GM10266 (cell line): ENCODE measurements at regions not wholly inside any gene's neighbourhood (a gene's known extent, or its start where the extent isn't known, plus 50 kb on each side); places are given as distances from the start of the nearest gene placed in this dataset.

Experiments
- DNase-seq: peaks from one replicate; pipeline ENCODE4 v3.0.0; 2012; ENCODE audit errors: extremely low spot score
- TF ChIP-seq, protein P1 (sequence below): IDR thresholded peaks from 2 replicates; pipeline ENCODE4 v1.5.1; 2012; ENCODE audit warnings: mild to moderate bottlenecking, low read depth; ENCODE audit not compliant: control insufficient read depth, insufficient read depth; ENCODE audit errors: missing control alignments

DNA sequence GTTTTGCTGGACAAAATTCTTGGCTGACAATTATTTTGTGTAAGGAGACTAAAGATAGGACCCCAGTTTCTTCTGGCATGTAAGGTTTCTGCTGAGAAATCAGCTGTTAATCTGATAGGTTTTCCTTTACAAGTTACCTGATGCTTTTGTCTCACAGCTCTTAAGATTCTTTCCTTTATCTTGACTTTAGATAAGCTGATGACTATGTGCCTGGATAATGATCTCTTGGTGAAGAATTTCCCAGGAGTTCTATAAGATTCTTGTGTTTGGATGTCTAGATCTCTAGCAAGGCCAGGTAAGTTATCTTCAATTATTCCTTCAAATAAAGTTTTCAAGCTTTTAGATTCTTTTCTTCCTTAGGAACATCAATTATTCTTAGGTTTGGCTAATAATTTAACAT lies 534.8 kb upstream of the LRRTM4 start:
- TF ChIP-seq, protein P1, sequence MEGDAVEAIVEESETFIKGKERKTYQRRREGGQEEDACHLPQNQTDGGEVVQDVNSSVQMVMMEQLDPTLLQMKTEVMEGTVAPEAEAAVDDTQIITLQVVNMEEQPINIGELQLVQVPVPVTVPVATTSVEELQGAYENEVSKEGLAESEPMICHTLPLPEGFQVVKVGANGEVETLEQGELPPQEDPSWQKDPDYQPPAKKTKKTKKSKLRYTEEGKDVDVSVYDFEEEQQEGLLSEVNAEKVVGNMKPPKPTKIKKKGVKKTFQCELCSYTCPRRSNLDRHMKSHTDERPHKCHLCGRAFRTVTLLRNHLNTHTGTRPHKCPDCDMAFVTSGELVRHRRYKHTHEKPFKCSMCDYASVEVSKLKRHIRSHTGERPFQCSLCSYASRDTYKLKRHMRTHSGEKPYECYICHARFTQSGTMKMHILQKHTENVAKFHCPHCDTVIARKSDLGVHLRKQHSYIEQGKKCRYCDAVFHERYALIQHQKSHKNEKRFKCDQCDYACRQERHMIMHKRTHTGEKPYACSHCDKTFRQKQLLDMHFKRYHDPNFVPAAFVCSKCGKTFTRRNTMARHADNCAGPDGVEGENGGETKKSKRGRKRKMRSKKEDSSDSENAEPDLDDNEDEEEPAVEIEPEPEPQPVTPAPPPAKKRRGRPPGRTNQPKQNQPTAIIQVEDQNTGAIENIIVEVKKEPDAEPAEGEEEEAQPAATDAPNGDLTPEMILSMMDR = no peak

GRCh38 chr2:78061301-78061700 lies 539.1 kb upstream of the LRRTM4 start:
- DNase-seq = no peak
- TF ChIP-seq, protein P1 = no peak

More for the DNA sequence above, 534.8 kb upstream of the LRRTM4 start:
- DNase-seq = no peak

DNA sequence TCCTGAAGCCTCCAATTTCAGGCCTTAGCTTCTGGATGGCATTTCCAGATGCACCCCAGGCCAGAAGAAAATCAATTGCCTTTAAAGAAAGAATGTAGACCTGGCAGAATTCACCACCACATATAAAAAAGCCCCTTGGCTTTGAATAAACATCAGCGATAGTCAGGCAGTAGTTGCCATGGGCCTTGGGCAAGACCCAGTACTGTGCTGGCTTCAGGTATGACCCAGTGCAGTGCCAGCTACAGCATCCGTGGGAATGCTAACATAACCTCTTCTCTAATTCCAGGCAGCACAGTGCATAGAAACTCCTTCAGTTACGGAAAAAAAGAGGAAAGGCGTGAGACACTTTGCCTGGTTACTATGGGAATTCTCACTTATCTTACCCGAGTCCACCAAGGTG lies 539.6 kb upstream of the LRRTM4 start:
- no peak for DNase-seq
- TF ChIP-seq, protein P1 = no peak

DNA sequence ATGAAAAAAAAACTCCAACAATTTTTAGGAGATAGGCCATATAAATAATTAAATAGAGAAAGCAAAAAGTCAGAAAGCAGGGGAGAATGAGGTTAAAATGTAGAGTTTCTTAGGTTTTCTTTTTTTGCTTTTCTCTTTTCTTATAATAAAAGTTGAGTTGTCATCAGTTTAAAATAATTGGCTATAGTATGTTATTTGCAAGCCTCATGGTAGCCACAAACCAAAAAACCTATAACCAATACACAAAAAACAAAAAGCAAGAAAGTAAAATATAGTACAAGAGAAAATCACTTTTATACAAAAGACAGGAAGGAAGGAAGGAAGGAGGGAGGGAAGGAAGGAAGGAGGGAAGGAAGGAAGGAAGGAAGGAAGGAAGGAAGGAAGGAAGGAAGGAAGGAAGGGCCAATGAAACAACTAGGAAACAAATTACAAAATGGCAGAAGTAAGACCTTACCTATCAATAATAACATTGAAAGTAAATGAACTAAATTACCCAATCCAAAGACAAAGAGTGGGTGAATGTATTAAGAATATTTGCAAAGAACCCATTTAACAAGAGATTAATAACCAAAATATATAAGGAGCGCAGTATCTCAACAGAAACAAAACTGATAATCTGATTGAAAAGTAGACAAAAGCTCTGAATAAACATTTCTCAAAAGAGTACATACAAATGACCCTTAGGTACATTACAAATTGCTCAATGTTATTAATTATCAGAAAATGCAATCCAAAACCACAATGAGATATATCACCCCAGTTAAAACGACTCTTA lies 541.3 kb upstream of the LRRTM4 start:
- DNase-seq = no peak

DNA sequence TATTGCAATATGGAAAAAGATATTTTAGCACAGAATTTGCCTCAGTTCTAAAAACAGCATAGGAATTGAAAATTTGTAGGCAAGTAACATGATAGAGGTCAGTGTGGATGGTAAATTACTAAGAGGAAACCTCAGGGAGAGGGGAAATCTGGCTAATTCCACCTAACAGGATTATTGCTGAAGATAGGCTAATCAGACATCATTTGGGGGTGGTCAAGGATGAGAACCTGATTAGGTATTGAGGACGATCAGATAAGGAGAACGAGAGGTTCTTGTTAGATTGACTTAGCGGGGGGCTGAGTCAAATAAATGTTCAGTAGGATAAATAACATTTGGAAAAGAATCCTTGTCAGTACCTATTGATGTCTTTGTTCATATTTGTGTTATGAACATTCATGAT lies 543.2 kb upstream of the LRRTM4 start:
- TF ChIP-seq, protein P1 = no peak
- DNase-seq = no peak

More for the DNA sequence above, 541.3 kb upstream of the LRRTM4 start:
- TF ChIP-seq, protein P1 = no peak

- no peak for DNase-seq
- TF ChIP-seq, protein P1 = no peak
These were observed 546.6 kb upstream of the LRRTM4 start for GRCh38 chr2:78068808-78069207.

DNA sequence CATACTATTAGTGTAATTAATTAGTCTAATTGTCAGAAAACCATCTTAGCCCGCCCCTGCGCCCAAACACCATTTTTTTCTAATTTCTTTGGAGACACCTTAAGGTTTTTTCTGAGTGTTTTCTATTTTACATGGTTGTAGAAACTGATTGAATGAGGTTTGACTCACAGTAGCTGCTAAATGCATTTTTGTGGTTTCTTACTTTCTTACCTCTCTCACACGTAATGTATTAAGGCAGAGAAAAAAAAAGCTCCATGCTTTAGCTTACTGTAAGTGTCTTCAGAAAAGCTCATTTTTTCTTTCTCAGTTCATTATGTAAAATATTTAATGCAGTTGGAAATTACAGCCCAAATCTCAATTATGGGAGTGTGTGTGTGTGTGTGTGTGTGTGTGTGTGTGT lies 548.5 kb upstream of the LRRTM4 start:
- no peak for DNase-seq
- TF ChIP-seq, protein P1 = no peak
